ENCODE measurements at regions not wholly inside any gene's neighbourhood (a gene's known extent, or its start where the extent isn't known, plus 50 kb on each side); places are given as distances from the start of the nearest gene placed in this dataset.
"Not testable (repeated sequence)": the region's sequence is repeated elsewhere in the genome, so short reads cannot be mapped to it uniquely, and the experiment has no call there.

DNA sequence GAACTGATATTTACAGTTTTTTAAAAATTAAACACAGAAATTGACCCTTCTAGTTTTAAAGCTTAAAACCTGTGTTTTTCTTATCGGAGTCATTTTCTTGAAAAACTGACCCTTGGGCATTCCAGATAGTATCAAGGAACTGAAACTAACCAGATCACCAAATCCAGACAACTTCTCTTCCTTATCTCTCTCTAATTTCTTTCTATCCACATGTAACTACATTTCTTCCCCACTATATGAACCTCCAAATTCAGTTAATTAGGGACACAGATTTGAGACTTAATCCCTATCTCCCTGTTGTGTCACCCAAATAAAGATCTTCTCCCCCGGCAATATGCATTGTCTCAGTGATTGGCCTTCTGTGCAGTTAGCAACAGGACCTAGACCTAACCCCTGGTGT lies 1643.0 kb upstream of the CDH6 start:
- no peak for DNase-seq (ENCODE audit: low spot score)
- ATAC-seq: no peak

DNA sequence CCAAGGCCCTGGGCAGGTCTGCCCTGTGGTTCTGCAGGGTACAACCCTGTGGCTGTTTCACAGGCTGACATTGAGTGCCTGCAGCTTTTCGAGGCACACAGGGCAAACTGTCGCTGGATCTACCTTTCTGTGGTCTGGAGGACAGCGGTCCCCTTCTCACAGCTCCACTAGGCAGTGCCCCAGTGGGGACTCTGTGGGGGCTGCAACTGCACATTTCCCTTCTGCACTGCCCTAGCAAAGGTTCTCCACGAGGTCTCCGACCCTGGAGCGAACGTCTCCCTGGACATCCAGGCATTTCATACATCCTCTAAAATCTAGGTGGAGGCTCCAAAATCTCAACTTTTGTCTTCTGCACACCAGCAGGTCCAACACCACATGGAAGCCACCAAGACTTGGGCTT lies 1645.2 kb upstream of the CDH6 start:
- no peak for DNase-seq (ENCODE audit: low spot score)
- no peak for ATAC-seq

DNA sequence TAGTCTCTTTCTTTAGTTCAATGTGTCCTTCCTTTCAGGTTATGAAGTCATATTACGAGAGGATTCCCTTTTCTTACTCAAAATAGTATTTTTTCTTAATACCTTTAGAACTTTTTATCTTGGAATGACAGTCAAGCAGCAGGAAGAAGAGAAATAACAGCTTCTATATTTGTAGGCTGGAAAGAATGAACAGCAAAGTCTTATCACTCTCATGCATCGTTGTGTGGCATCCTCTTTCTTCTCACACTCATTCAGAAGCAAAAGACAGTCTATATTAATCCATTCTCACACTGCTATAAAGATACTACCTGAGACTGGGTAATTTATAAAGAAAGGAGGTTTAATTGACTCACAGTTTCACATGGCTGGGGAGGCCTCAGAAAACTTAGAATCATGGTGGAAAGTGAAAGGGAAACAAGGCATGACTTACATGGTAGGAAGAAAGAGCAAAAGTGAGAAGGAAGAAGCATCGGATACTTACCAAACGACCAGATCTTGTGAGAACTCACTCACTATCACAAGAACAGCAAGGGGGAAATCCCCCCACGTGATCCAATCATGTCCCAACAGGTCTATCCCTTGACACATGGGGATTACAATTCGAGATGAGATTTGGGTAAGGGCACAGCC lies 1646.1 kb upstream of the CDH6 start:
- ATAC-seq (no peak), DNase-seq (ENCODE audit: low spot score) (no peak)

DNA sequence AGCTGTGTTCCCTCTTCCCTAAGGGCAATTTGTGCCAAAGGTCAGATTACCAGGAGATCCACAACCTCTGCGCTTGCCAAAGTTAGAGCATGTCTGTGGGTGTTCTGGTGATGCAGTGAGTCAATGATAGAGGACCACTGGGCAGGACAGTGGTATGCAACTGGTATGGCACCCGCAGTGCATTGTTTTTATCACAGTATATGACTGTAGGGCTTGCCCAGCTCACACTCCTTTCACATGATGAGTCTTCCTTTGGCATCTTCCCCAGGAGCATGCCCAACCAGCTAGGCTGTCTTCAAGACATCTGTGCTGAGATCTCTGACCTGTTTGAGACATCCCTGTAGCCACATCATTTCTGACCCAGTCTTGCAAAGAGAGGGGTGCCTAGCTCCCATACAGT lies 1650.0 kb upstream of the CDH6 start:
- no peak for ATAC-seq
- no peak for DNase-seq (ENCODE audit: low spot score)

GRCh38 chr5:29524227-29524626 lies 1669.3 kb upstream of the CDH6 start:
- ATAC-seq (no peak), DNase-seq (ENCODE audit: low spot score) (no peak)

- ATAC-seq (no peak), DNase-seq (ENCODE audit: low spot score) (no peak)
Measured at GRCh38 chr5:29518176-29518575, 1675.3 kb upstream of the CDH6 start.

- DNase-seq (ENCODE audit: low spot score) (no peak), ATAC-seq (no peak)
Measured at GRCh38 chr5:29516224-29516623, 1677.3 kb upstream of the CDH6 start.

DNA sequence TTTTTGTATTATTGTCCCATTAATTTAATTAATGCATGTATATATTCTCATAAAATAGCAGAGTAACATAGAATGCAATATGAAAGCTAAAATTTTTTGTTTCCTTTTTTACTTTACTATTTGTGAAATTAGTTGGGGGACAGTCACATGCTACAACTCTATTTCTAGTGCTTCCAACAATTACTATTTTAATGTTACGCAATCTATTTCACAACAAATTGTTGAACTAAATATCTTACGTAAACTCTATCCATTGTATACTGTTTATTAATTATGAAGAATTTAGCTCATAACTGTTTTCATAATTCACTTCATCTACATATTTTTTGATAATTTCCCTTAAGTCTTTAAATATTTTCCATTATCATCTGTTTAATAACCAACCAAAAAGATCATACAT lies 1685.4 kb upstream of the CDH6 start:
- ATAC-seq: no peak

DNA sequence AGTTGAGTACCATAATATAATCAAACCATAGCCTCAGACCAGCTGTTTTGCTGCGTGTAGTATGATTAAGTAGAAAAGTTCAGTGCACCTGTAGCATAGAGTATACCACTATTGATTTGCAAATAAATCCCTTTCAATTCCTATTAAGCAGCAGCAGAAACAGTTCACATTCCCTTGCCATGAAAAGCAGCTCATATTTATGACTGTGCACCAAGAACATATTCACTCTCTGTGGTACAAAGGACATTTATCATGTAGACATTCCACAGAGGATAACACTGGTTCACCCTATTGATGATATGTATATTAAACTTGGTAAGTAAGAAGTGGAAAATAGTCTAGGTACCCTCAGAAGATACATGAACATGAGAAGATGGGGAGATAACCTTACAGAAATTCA lies 1689.1 kb upstream of the CDH6 start:
- DNase-seq (ENCODE audit: low spot score) (no peak), ATAC-seq (no peak)

More for the DNA sequence above, 1685.4 kb upstream of the CDH6 start:
- DNase-seq (ENCODE audit: low spot score): no peak

- no peak for DNase-seq (ENCODE audit: low spot score)
- no peak for ATAC-seq
Measured at GRCh38 chr5:29498860-29499259, 1694.6 kb upstream of the CDH6 start.

- DNase-seq (ENCODE audit: low spot score) (no peak), ATAC-seq (no peak)
Measured at GRCh38 chr5:29498412-29498811, 1695.1 kb upstream of the CDH6 start.

DNA sequence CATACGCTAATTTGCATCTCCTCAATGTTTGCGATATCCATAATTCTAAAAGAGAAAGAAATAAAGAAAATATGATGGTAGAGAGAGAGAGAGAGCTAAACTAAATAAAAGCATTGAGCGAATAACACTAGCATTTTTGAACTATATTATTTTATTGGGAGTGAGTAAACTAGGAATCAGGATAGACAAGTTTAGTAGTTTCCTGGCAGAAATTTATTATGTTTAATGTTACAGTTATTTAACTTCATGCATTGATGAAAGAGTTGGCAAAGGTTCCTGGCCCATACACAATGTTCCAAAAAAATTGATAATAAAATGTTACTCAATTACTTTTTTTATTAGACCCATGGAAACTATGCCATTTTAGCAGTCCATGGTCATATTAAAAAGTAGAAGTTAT lies 1708.2 kb upstream of the CDH6 start:
- ATAC-seq (no peak), DNase-seq (ENCODE audit: low spot score) (no peak)

DNA sequence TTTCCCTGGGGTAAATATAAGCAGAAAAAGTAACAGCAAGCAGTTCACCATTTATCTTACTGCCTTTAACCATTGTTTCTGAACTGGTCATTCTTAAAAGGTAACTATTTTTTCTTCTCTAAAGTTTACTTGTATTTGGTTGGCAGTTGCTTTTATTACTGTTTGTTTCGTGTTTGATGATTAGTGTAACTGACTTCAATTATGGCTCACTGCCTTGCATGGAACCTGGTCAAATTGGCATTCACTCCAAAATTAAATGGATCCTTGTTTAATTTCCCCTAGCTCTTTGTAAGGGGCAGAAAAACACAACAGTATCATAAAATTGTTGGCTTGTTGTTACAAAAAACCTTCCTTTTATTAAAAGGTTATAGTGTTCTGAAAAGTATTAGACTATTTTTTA lies 1723.9 kb upstream of the CDH6 start:
- DNase-seq (ENCODE audit: low spot score): no peak
- no peak for ATAC-seq

DNA sequence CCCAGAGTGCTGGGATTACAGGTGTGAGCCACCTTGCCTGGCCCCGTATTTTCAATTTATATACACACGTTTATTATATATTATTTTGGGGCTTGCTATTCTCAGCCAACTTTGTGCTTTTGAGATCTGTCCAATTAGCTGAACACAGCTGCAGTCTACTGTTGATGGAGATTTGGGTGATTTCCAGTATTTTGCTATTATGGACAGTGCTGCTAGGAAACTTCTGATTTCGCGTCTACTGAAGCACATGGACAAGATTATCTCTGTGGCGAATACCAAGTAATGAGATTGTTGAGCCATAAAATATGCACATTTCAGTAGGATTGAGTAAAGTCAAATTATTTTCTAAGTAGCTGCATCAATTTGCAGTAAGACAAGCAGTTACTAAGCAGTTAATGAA lies 1731.2 kb upstream of the CDH6 start:
- DNase-seq (ENCODE audit: low spot score) (no peak), ATAC-seq (no peak)

DNA sequence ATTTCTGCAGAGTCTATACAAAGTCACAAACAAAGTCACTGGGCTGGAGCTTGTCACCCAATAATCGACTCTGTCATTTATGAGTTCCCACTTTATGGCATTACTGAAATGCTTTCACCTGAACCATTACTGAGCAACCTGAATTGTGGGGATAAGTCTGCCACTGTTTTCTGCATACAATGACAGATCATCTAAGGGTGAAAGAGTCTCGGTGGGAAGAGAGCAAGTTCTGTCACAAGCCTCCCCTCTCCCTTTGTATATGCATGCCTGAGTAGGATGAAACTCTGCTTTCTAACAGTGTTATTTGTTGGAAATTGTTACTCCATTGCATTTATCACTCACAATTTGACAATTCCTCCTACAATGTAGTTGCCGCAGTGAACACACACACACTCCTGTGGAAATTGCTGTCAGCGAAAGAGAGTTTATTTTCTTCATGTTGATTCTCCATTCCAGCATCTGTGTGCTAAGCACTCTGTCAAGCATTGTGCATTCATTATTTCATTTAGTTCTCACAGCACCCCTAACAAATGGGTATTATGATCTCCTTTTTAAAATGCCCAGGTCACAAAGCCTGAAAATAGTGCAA lies 1732.4 kb upstream of the CDH6 start:
- ATAC-seq: no peak
- no peak for DNase-seq (ENCODE audit: low spot score)

DNA sequence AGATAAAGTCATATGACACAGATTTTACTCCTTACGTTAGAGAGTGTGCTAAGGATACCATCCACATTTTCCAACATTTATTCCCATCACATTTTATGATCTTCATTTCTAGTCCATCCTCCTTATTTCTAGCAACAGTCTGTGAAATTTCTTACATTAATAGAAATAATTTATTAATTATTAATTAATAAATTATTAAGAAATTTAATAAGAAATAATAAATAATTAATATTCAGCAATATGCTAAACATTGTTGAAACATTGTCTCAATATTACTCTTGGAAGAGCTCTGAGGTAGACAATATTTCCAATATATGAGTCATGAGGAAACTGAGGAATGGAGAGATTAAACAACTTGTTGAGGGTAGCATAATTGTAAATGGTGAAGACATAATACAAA lies 1742.5 kb upstream of the CDH6 start:
- ATAC-seq; DNase-seq (ENCODE audit: low spot score): not testable (repeated sequence)

GRCh38 chr5:29414681-29415080 lies 1778.8 kb upstream of the CDH6 start:
- no peak for ATAC-seq

GRCh38 chr5:29412979-29413378 lies 1780.5 kb upstream of the CDH6 start:
- DNase-seq (ENCODE audit: low spot score): no peak
- no peak for ATAC-seq

More at GRCh38 chr5:29414681-29415080, 1778.8 kb upstream of the CDH6 start:
- no peak for DNase-seq (ENCODE audit: low spot score)

DNA sequence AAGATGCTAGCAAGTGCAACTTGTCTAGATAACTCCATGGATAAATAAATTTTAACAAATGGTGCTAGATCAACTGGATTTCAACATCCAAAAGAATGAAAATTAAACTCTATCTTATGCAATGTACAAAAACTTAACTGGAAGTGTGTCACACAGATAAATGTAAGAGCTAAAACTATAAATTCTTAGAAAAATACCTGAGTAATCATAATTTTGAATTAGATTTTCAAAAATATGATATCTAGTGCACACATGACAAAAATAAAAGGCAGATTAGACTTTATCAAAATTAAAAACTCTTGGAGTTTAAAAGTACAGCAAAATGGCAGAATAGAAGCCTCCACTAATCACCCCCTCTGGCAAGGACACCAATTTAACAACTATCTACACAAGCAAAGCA lies 1791.2 kb upstream of the CDH6 start:
- DNase-seq (ENCODE audit: low spot score) (no peak), ATAC-seq (no peak)

- DNase-seq (ENCODE audit: low spot score): no peak
- ATAC-seq: no peak
Measured at GRCh38 chr5:29389993-29390392, 1803.5 kb upstream of the CDH6 start.

DNA sequence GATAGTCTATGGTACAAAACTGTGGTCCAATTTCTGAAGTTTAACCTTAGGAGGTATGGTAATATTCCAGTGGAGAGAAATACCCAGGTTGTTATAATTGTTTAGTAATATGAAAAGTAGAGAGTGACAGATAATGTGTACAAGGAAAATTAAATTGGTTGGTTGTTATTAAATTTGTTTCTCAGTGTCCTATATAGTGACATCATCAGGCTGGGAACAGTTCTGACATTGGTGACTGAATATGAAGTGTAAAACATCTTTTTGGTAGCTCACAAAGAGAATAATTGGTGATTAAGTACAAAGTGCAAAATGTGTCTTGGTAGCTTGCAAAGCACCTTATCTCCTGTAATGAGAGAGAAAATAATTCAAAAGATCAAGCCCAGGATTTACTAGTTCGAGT lies 1806.1 kb upstream of the CDH6 start:
- ATAC-seq (no peak), DNase-seq (ENCODE audit: low spot score) (no peak)

DNA sequence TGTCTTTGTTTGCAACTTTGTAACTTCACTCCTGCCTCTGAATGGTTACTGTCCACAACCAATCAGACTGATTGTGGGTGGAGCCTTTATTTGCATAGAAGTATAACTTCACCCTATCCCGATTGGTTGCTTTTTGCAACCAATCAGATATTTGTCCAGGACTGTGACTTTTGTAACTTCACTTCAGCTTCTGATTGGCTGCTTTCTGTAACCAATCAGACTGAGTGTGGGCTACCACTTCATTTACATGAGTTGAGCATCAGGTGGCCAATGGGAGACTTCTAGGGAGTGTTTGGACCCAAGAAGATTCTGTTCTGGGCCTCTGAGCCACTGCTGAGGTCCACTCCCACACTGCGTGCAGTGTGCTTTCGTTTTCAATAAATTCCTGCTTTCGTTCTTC lies 1810.7 kb upstream of the CDH6 start:
- ATAC-seq (no peak), DNase-seq (ENCODE audit: low spot score) (no peak)

- DNase-seq (ENCODE audit: low spot score): no peak
- no peak for ATAC-seq
Measured at GRCh38 chr5:29380029-29380428, 1813.5 kb upstream of the CDH6 start.
